ENCODE measurements at regions not wholly inside any gene's neighbourhood (a gene's known extent, or its start where the extent isn't known, plus 50 kb on each side); places are given as distances from the start of the nearest gene placed in this dataset.
"Not testable (repeated sequence)": the region's sequence is repeated elsewhere in the genome, so short reads cannot be mapped to it uniquely, and the experiment has no call there.

DNA sequence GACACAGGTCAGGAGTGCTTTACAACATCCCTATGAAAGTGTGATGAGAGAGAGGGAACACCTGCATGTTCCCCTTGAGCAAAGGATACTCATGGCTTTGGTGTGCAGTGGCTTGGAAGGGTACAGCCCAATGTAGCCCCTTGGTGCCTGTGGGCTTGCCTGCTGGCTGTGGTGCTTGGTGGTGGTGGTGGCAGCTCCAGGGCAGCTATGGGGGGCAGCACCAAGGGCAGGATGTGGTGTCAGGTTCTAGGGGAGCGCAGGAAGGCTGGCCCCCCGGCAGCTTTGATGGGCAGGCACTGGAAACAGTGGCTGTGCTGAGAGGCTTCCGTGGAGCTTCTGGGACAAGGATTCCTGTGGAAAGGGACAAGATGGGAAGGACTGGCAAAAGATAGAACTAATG is 464.0 kb upstream of the ZMIZ1 start:
- no peak overlapping the region for H3K4me3 ChIP-seq (ENCODE audit: low read depth, low read length)
- no peak for TF ChIP-seq CTCF (conservative IDR thresholded peaks at IDR 0.05; ENCODE audit: low read depth, low read length)

DNA sequence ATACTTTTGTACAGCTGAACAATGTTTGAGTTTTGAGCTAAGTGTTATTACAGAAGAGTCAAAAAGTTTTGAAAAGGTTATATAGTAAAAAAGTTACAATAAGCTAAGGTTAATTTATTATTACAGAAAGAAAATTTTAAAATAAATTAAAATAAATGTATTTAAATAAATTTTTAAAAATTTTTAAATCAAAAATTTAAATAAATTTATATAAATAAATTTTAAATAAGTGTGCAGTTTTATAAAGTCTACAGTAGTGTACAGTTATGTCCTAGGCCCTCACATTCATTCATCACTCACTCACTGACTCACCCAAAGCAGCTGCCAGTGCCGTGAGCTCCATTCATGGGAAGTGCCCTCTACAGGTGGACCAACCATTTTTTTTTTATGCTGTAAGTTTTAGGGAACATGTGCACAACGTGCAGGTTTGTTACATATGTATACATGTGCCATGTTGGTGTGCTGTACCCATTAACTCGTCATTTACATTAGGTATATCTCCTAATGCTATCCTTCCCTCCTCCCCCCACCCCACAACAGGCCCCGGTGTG is 462.9 kb upstream of the ZMIZ1 start:
- DNase-seq (ENCODE audit: low read depth): no peak
- TF ChIP-seq CTCF (conservative IDR thresholded peaks at IDR 0.05; ENCODE audit: low read depth, low read length): peak; percentile 48
- no peak overlapping the region for H3K4me3 ChIP-seq (ENCODE audit: low read depth, low read length)

More for the DNA sequence above, 464.0 kb upstream of the ZMIZ1 start:
- DNase-seq (ENCODE audit: low read depth): no peak

- not testable (repeated sequence) for DNase-seq (ENCODE audit: low read depth); H3K4me3 ChIP-seq (ENCODE audit: low read depth, low read length)
Measured at GRCh38 chr10:78606766-78607165, 462.0 kb upstream of the ZMIZ1 start.

- DNase-seq (ENCODE audit: low read depth): no peak
- TF ChIP-seq CTCF (conservative IDR thresholded peaks at IDR 0.05; ENCODE audit: low read depth, low read length): no peak
Measured at GRCh38 chr10:78609976-78610375, 458.8 kb upstream of the ZMIZ1 start.

GRCh38 chr10:78613132-78613531 is 455.6 kb upstream of the ZMIZ1 start:
- TF ChIP-seq CTCF (conservative IDR thresholded peaks at IDR 0.05; ENCODE audit: low read depth, low read length): no peak
- DNase-seq (ENCODE audit: low read depth): no peak
- no peak overlapping the region for H3K4me3 ChIP-seq (ENCODE audit: low read depth, low read length)

More at GRCh38 chr10:78609976-78610375, 458.8 kb upstream of the ZMIZ1 start:
- no peak overlapping the region for H3K4me3 ChIP-seq (ENCODE audit: low read depth, low read length)

DNA sequence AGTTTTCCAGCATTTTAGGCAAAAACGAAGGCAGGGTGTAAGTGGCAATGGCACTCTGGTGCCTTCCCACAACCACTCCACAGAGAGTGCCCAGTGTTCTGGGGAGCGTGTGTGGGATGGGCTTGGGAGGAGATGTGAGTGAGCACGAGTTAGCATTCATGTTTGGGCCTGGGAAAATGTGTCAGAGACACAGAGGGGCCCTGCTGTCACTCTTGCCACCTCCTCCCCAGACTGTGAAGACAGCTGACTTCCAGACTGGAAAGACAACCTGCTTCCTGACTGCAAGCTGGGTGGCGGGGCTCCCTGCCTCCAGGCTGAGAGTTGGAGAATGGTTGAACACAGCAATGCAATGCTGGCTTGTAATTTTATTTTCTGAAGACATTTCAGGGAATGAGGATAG is 454.5 kb upstream of the ZMIZ1 start:
- no peak for DNase-seq (ENCODE audit: low read depth)
- H3K4me3 ChIP-seq (ENCODE audit: low read depth, low read length): no peak overlapping the region
- TF ChIP-seq CTCF (conservative IDR thresholded peaks at IDR 0.05; ENCODE audit: low read depth, low read length): no peak

- no peak for DNase-seq (ENCODE audit: low read depth)
- no peak overlapping the region for H3K4me3 ChIP-seq (ENCODE audit: low read depth, low read length)
- no peak for TF ChIP-seq CTCF (conservative IDR thresholded peaks at IDR 0.05; ENCODE audit: low read depth, low read length)
Measured at GRCh38 chr10:78614744-78615143, 454.0 kb upstream of the ZMIZ1 start.

All from epithelial cell of proximal tubule (primary cell).